HG03175 (cell line): ENCODE measurements at regions not wholly inside any gene's neighbourhood (a gene's known extent, or its start where the extent isn't known, plus 50 kb on each side); places are given as distances from the start of the nearest gene placed in this dataset.
"Not testable (repeated sequence)": the region's sequence is repeated elsewhere in the genome, so short reads cannot be mapped to it uniquely, and the experiment has no call there.

Experiments
- ATAC-seq: cut with Tn5 transposase; IDR thresholded peaks from one replicate; pipeline ENCODE4 v1.9.1; 2021; ENCODE audit warnings: mild to moderate bottlenecking, moderate library complexity; ENCODE audit not compliant: unreplicated experiment

DNA sequence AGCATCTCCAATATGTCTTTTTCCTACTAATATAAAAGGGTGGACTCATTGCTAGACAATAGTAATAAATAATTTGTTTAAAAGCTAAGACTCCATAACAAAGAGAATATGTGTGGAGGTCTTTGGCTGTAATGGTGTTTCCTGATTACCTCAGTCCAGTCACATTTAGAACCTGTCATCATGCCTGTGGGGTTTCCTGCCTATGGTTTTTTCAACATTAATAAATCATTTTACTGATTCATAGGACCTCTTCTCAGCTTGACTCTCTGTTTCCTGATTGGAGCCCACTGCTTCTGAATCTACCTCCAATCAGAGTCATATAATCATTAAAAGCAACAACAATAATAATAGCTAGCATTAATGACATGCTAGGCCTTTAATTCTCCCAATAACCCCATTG, 52.4 kb upstream of the GNAI1 start:
- no peak for ATAC-seq

GRCh38 chr7:80078886-80079285, 55.7 kb upstream of the GNAI1 start:
- no peak for ATAC-seq

- peak; percentile 49 for ATAC-seq
Measured at GRCh38 chr7:80078159-80078731, 56.4 kb upstream of the GNAI1 start.

GRCh38 chr7:80070391-80070790, 64.2 kb upstream of the GNAI1 start:
- no peak for ATAC-seq

DNA sequence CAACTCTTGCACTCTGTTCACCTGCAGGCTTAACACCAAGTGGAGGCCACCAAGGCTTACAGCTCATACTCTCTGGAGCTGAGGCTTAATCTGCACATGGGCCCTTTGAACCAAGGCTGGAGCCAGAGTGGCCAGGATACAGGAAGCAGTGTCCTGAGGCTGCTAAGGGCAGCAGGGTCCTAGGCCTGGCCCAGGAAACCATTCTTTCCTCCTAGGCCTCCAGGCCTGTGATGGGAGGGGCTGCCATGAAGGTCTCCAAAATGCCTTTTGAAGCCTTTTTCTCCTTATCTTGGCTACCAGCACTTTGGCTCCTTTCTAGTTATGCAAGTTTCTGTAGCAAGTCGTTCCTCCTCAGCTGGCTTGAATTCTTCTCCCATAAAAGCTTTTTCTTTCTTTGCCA, 68.0 kb upstream of the GNAI1 start:
- ATAC-seq: no peak

- no peak for ATAC-seq
Measured at GRCh38 chr7:80063834-80064233, 70.8 kb upstream of the GNAI1 start.

- no peak for ATAC-seq
Measured at GRCh38 chr7:80060218-80060806, 74.3 kb upstream of the GNAI1 start.

GRCh38 chr7:80057488-80057887, 77.1 kb upstream of the GNAI1 start:
- peak; percentile 50 for ATAC-seq

DNA sequence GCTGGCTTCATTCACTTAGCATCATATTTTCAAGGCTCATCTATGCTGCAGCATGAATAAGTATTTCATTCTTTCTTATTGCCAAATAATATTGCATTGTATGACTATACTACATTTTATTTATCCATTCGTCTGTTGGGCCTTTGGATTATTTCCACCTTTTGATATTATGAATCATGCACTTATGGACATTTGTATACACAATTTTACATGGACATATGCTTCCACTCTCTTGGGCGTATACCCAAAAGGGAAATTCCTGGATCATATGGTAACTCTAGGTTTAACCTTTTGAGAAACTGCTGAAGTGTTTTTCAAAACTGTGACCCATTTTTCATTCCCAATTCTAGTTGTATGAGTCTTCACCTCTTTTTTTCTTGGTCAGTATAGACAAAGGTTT, 80.3 kb upstream of the GNAI1 start:
- no peak for ATAC-seq

GRCh38 chr7:80053124-80053523, 81.5 kb upstream of the GNAI1 start:
- no peak for ATAC-seq

GRCh38 chr7:80047856-80048459, 86.7 kb upstream of the GNAI1 start:
- no peak for ATAC-seq

DNA sequence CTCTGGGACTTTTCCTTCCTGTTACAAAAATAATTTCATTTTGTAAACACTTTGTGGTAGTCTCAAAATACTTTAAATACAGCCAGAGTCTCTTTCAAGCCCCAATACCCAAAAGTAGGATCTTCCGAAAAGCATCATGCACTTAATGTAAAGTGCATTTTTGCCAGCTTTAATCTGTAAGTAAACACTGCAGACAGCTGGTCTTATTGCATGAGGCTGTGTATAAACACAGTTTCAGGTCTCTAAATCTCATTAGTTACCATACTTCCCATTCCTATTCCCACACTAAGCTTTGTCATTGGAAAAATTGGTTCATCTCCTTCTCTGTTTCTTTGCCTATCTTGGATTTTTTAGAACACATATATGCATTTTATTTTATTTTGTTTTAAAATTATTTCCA, 87.6 kb upstream of the GNAI1 start:
- no peak for ATAC-seq

DNA sequence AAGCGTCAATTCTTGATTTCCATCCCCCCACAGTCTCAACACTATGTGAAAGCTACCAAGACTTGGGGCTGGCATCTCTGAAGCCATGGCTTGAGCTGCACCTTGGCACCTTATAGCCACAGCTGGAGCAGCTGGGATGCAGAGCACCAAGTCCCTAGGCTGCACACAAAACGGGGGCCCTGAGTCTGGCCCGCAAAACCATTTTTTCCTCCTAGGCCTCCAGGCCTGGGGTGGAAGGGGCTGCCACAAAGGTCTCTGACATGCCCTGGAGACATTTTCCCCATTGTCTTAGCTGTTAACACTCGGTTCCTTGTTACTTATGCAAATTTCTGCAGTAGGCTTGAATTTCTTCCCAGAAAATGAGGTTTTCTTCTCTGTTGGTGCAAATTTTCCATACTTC, 89.8 kb upstream of the GNAI1 start:
- no peak for ATAC-seq

DNA sequence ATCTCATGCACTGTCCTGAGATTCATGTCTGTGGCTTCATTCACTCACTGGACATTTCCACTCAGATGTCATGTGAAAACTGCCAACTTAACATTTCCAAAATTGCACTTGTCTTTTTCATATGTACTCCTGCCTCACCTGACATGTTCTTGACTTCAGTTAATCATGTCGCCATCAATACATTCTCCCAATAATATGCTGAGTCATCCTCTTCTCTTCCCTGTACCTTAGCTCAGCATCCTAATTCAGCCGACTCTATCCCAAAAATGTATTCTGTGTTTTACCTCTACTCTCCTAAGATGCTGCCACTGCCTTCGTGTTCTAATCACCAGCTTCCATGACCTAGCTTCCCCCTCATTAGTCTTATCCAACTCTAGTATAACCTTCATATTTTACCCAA, 93.9 kb upstream of the GNAI1 start:
- no peak for ATAC-seq

DNA sequence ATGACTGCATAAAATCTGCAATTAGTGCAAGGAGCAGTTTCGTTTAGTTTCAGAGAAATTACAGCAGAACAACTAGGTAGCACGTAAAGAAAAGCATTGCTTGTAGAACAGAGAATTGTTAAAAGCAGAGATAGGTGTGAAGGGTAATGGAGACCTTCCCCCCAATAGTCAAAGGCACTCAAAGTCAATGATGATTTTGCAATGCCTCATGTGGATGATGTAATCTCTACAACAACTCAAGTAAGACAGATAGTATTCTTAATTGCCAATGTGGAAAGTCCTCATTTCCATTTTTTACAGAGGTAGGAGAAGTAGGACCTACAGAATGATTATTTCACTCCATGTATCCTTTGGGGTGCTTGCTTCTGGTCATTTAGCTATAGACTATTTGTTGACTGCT, 94.3 kb upstream of the GNAI1 start:
- no peak for ATAC-seq

DNA sequence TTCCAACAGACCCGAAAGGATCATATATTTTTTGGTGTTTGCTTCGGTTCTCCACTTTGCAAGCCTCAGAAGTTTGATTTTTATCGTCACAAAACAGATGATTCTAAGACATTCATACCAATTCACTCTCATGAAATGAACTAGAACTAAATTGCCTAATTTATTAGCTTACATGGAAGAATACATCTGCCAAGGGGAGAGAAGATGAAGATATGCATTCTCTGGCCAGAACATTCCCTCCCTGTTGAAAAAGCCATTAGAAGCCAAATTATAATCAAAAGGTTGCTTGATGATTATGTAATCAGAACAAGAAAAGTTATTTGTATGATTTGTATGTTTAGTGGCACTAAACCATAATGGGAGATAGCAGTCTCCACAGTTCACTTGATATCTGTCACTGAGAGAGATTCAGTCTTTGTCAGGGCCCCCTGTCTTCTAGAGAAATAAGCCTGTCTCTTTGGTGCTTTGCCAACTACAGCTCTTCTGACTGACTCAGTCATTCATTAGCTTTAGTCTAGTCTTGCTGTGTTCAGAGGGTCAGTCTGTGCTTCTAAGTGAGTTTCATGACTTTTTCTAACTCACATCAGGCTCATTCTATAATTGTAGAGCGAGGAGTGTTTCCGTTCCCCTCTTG, 95.3 kb upstream of the GNAI1 start:
- no peak for ATAC-seq

GRCh38 chr7:80037689-80038088, 96.9 kb upstream of the GNAI1 start:
- no peak for ATAC-seq

GRCh38 chr7:80036107-80036506, 98.5 kb upstream of the GNAI1 start:
- no peak for ATAC-seq

- no peak for ATAC-seq
Measured at GRCh38 chr7:80028717-80029116, 105.9 kb upstream of the GNAI1 start.

GRCh38 chr7:80027611-80028173, 106.9 kb upstream of the GNAI1 start:
- ATAC-seq: no peak

GRCh38 chr7:80026766-80027165, 107.9 kb upstream of the GNAI1 start:
- ATAC-seq: no peak

DNA sequence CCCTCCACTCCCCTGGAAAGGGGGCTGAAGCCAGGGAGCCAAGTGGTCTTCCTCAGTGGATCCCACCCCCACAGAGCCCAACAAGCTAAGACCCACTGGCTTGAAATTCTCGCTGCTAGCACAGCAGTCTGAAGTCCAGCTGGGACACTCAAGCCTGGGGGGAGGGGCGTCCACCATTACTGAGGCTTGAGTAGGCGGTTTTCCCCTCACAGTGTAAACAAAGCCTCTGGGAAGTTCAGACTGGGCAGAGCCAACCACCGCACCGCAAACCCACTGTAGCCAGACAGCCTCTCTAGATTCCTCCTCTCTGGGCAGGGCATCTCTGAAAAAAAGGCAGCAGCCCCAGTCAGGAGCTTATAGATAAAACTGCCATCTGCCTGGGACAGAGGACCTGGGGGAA, 114.4 kb upstream of the GNAI1 start:
- not testable (repeated sequence) for ATAC-seq
